SU-DHL-6 (cell line): ENCODE measurements at regions not wholly inside any gene's neighbourhood (a gene's known extent, or its start where the extent isn't known, plus 50 kb on each side); places are given as distances from the start of the nearest gene placed in this dataset.

Source experiments
- CTCF ChIP-seq: fragments of 200-600 bp; sonication (generic); IDR thresholded peaks from one replicate; pipeline ENCODE4 v1.5.1; 2017; ENCODE audit warnings: antibody characterized with exemption, mild to moderate bottlenecking, low read length, moderate library complexity; ENCODE audit not compliant: insufficient read depth, poor library complexity, severe bottlenecking
- EZH2phosphoT487 ChIP-seq: fragments of 200-600 bp; sonication (generic), shearing (Covaris generic); conservative IDR thresholded peaks from 2 replicates; pipeline ENCODE4 v1.6.1; 2018; ENCODE audit warnings: mild to moderate bottlenecking, antibody characterized with exemption, low read length, moderate library complexity, mixed read lengths

GRCh38 chr3:75396316-75396802 lies 267.8 kb upstream of the FRG2C start:
- TF ChIP-seq CTCF: no peak
- TF ChIP-seq EZH2phosphoT487: no peak
